HEK293T (cell line): ENCODE measurements at regions not wholly inside any gene's neighbourhood (a gene's known extent, or its start where the extent isn't known, plus 50 kb on each side); places are given as distances from the start of the nearest gene placed in this dataset.
"Not testable (repeated sequence)": the region's sequence is repeated elsewhere in the genome, so short reads cannot be mapped to it uniquely, and the experiment has no call there.

Source experiments
- CTBP1 ChIP-seq: fragments of 450-650 bp; IDR thresholded peaks from 2 replicates; pipeline ENCODE4 v1.6.1; 2016; ENCODE audit warnings: borderline replicate concordance
- ELF4 ChIP-seq: fragments of 450-650 bp; IDR thresholded peaks from 2 replicates; pipeline ENCODE4 v1.6.1; 2017; ENCODE audit warnings: antibody characterized with exemption
- FOXA1 ChIP-seq: fragments of 450-650 bp; IDR thresholded peaks from 2 replicates; pipeline ENCODE4 v1.6.1; 2016; ENCODE audit warnings: mild to moderate bottlenecking
- FOXK2 ChIP-seq: fragments of 450-650 bp; IDR thresholded peaks from 2 replicates; pipeline ENCODE4 v1.6.1; 2016; ENCODE audit warnings: mild to moderate bottlenecking
- NFRKB ChIP-seq: fragments of 450-650 bp; IDR thresholded peaks from 2 replicates; pipeline ENCODE4 v1.6.1; 2016; ENCODE audit warnings: mild to moderate bottlenecking, moderate library complexity
- SP1 ChIP-seq: fragments of 450-650 bp; IDR thresholded peaks from 2 replicates; pipeline ENCODE4 v1.6.1; 2017
- ZNF384 ChIP-seq: fragments of 450-650 bp; IDR thresholded peaks from 2 replicates; pipeline ENCODE4 v1.6.1; 2016

GRCh38 chr5:74388411-74388810, 252.1 kb downstream of the ENC1 start:
- not testable (repeated sequence) for TF ChIP-seq CTBP1, SP1, ELF4, NFRKB, ZNF384, FOXK2, FOXA1
